Retina (tissue), 1 donor: ENCODE measurements at regions not wholly inside any gene's neighbourhood (a gene's known extent, or its start where the extent isn't known, plus 50 kb on each side); places are given as distances from the start of the nearest gene placed in this dataset.
A peak's percentile ranks its signal among the peaks of the same experiment; 100 is the strongest.

Experiments used
- DNase-seq: peaks from one replicate; pipeline ENCODE4 v3.0.0-alpha.2; 2016

GRCh38 chr2:5530011-5530696 is 162.0 kb upstream of the SOX11 start:
- no peak for DNase-seq

GRCh38 chr2:5535301-5535700 is 156.9 kb upstream of the SOX11 start:
- no peak for DNase-seq

GRCh38 chr2:5537180-5537688 is 154.9 kb upstream of the SOX11 start:
- DNase-seq, result peak; percentile 40

GRCh38 chr2:5538313-5538712 is 153.9 kb upstream of the SOX11 start:
- DNase-seq, result peak; percentile 38

GRCh38 chr2:5538772-5539171 is 153.4 kb upstream of the SOX11 start:
- peak; percentile 74 for DNase-seq

- DNase-seq, result peak; percentile 77
Observed at GRCh38 chr2:5539282-5540165, 152.7 kb upstream of the SOX11 start.

GRCh38 chr2:5540856-5541255 is 151.3 kb upstream of the SOX11 start:
- no peak for DNase-seq

GRCh38 chr2:5544205-5544786 is 147.9 kb upstream of the SOX11 start:
- DNase-seq, result no peak

GRCh38 chr2:5546181-5546580 is 146.0 kb upstream of the SOX11 start:
- DNase-seq, result no peak

GRCh38 chr2:5548991-5549715 is 143.0 kb upstream of the SOX11 start:
- DNase-seq, result no peak

GRCh38 chr2:5549771-5550170 is 142.4 kb upstream of the SOX11 start:
- DNase-seq, result no peak

GRCh38 chr2:5555636-5556035 is 136.5 kb upstream of the SOX11 start:
- DNase-seq, result no peak

GRCh38 chr2:5561006-5561405 is 131.2 kb upstream of the SOX11 start:
- DNase-seq, result no peak

GRCh38 chr2:5562426-5562825 is 129.8 kb upstream of the SOX11 start:
- no peak for DNase-seq

- DNase-seq, result no peak
Observed at GRCh38 chr2:5562865-5563264, 129.3 kb upstream of the SOX11 start.

- DNase-seq, result no peak
Observed at GRCh38 chr2:5563411-5563810, 128.8 kb upstream of the SOX11 start.

- DNase-seq, result no peak
Observed at GRCh38 chr2:5569256-5569655, 122.9 kb upstream of the SOX11 start.

GRCh38 chr2:5576015-5576414 is 116.2 kb upstream of the SOX11 start:
- no peak for DNase-seq

GRCh38 chr2:5587766-5588165 is 104.4 kb upstream of the SOX11 start:
- no peak for DNase-seq

GRCh38 chr2:5588601-5589000 is 103.6 kb upstream of the SOX11 start:
- no peak for DNase-seq

GRCh38 chr2:5589183-5589582 is 103.0 kb upstream of the SOX11 start:
- no peak for DNase-seq

GRCh38 chr2:5590886-5591285 is 101.3 kb upstream of the SOX11 start:
- no peak for DNase-seq

GRCh38 chr2:5592916-5593315 is 99.3 kb upstream of the SOX11 start:
- no peak for DNase-seq
